HepG2 (cell line): ENCODE measurements at regions not wholly inside any gene's neighbourhood (a gene's known extent, or its start where the extent isn't known, plus 50 kb on each side); places are given as distances from the start of the nearest gene placed in this dataset.

Experiments
- ATAC-seq: fragments of 200-7000 bp; cut with Tn5 transposase; 3 replicates; pipeline ENCODE4 v1.9.1; 2020; ENCODE audit warnings: mild to moderate bottlenecking, moderate library complexity
- BruUV-seq: library from RNA; stranded (reverse); fragments of 400-500 nt; replicated peaks from 2 replicates; lab custom pipeline; 2021; lab: Mats Ljungman, UMichigan
- CTCF ChIA-PET: fragments of 300-600 bp; formaldehyde crosslinking; extraction: SDS; loops from one replicate; lab custom pipeline; 2021; ENCODE audit warnings: low total read pairs, inconsistent platforms, low intra/inter-chr PET ratio; lab: Yijun Ruan, JAX
- POLR2A ChIA-PET: fragments of 350-600 bp; sonication (Branson Sonifier 250); formaldehyde crosslinking; loops from one replicate; lab custom pipeline; 2020; ENCODE audit warnings: antibody characterized with exemption, inconsistent platforms; lab: Yijun Ruan, JAX
- DNase-seq: peaks from one replicate; pipeline ENCODE4 v3.0.0-alpha.2; 2015; ENCODE audit warnings: low spot score
- FAIRE-seq: peaks from 3 replicates; lab custom pipeline; 2011; peaks lifted over from hg19 to GRCh38; lab: Jason Lieb, UNC
- H2AFZ ChIP-seq: one replicate; pipeline ENCODE4 v1.6.1; 2011; ENCODE audit warnings: low read length, inconsistent platforms
- H3K27ac ChIP-seq: fragments of 300-600 bp; 3 replicates; pipeline ENCODE4 v1.8.0; 2011; ENCODE audit warnings: mixed run types, mild to moderate bottlenecking, mixed read lengths, low read length, inconsistent platforms; ENCODE audit not compliant: insufficient read depth; ENCODE audit errors: extremely low read length
- H3K27me3 ChIP-seq, 2 experiments: fragments of 200-600 bp in 1 of 2; 2 replicates in 1 of 2; 3 replicates in 1 of 2; pipeline versions ENCODE4 v1.6.0 to v1.8.0; 2011; ENCODE audit warnings: low read length in 2 of 2, mild to moderate bottlenecking in 2 of 2, moderate library complexity in 2 of 2, inconsistent platforms in 1 of 2; ENCODE audit not compliant: insufficient read depth in 2 of 2, control insufficient read depth in 1 of 2
- H3K36me3 ChIP-seq, 2 experiments: fragments of 200-600 bp in 1 of 2; replicated peaks in 1 of 2; 2 replicates in 1 of 2; 3 replicates in 1 of 2; pipeline versions ENCODE4 v1.5.1 to v1.8.0; 2011; ENCODE audit warnings: low read length in 2 of 2, inconsistent platforms in 1 of 2; ENCODE audit not compliant: insufficient read depth in 2 of 2, control insufficient read depth in 1 of 2
- H3K4me1 ChIP-seq: 2 replicates; pipeline ENCODE4 v1.5.1; 2012; ENCODE audit warnings: low read length, inconsistent platforms; ENCODE audit not compliant: insufficient read depth
- H3K4me2 ChIP-seq: 2 replicates; pipeline ENCODE4 v1.6.0; 2011; ENCODE audit warnings: low read depth, low read length, inconsistent platforms
- H3K4me3 ChIP-seq, 3 experiments: fragments of 200-600 bp in 1 of 3; sonication (generic), shearing (Covaris generic) in 1 of 3; replicated peaks in 1 of 3; 2 replicates each; pipeline ENCODE4 v1.5.1; 2011 to 2016; ENCODE audit warnings: low read length in 3 of 3, inconsistent platforms in 2 of 3, low read depth in 2 of 3, mild to moderate bottlenecking in 2 of 3, control low read depth in 1 of 3, mixed read lengths in 1 of 3; ENCODE audit not compliant: insufficient read depth in 1 of 3
- H3K79me2 ChIP-seq: one replicate; pipeline ENCODE4 v1.6.1; 2011; ENCODE audit warnings: low read length, inconsistent platforms; ENCODE audit not compliant: insufficient read depth
- H3K9ac ChIP-seq: 2 replicates; pipeline ENCODE4 v1.6.0; 2011; ENCODE audit warnings: mild to moderate bottlenecking, low read depth, low read length, inconsistent platforms; ENCODE audit not compliant: insufficient read depth
- H3K9me3 ChIP-seq: 2 replicates; pipeline ENCODE4 v1.5.1; 2012; ENCODE audit warnings: mild to moderate bottlenecking, low read length
- H4K20me1 ChIP-seq: 2 replicates; pipeline ENCODE4 v1.6.0; 2011; ENCODE audit warnings: inconsistent platforms, mild to moderate bottlenecking, low read length, moderate library complexity; ENCODE audit not compliant: insufficient read depth
- ELF4 ChIP-seq: sonication (generic); formaldehyde crosslinking; IDR thresholded peaks from 2 replicates; pipeline ENCODE4 v1.5.0; 2020; ENCODE audit warnings: missing genetic modification reagents, mild to moderate bottlenecking, moderate library complexity, borderline replicate concordance
- HDAC1 ChIP-seq: sonication (generic); formaldehyde crosslinking; IDR thresholded peaks from 2 replicates; pipeline ENCODE4 v1.5.1; 2020; ENCODE audit warnings: mild to moderate bottlenecking, missing genetic modification reagents
- HNRNPH1 ChIP-seq: fragments of 200-400 bp; formaldehyde crosslinking; optimal IDR thresholded peaks from 2 replicates; pipeline ENCODE3; 2017; ENCODE audit warnings: mild to moderate bottlenecking, low read depth, low read length
- TP53 ChIP-seq: sonication (generic); formaldehyde crosslinking; conservative IDR thresholded peaks from 2 replicates; pipeline ENCODE4 v1.4.0; 2020; ENCODE audit warnings: missing genetic modification reagents
- ZBTB37 ChIP-seq: sonication (generic); formaldehyde crosslinking; IDR thresholded peaks from 2 replicates; pipeline ENCODE4 v1.4.0; 2020; ENCODE audit warnings: mild to moderate bottlenecking, missing genetic modification reagents
- ZNF362 ChIP-seq: sonication (generic); formaldehyde crosslinking; IDR thresholded peaks from 2 replicates; pipeline ENCODE4 v1.4.0; 2020; ENCODE audit warnings: missing genetic modification reagents, mild to moderate bottlenecking, borderline replicate concordance
- ZNF589 ChIP-seq: sonication (generic); formaldehyde crosslinking; conservative IDR thresholded peaks from 2 replicates; pipeline ENCODE4 v1.8.0; 2022; ENCODE audit warnings: mild to moderate bottlenecking, moderate library complexity, missing genetic modification reagents
- ZNF687 ChIP-seq: sonication (generic); formaldehyde crosslinking; IDR thresholded peaks from 2 replicates; pipeline ENCODE4 v1.5.1; 2020; ENCODE audit warnings: mild to moderate bottlenecking, missing genetic modification reagents, moderate library complexity
- ZNF83 ChIP-seq: sonication (generic); formaldehyde crosslinking; IDR thresholded peaks from 2 replicates; pipeline ENCODE4 v1.4.0; 2020; ENCODE audit warnings: missing genetic modification reagents, mild to moderate bottlenecking, borderline replicate concordance
- ZSCAN22 ChIP-seq: sonication (generic); formaldehyde crosslinking; IDR thresholded peaks from 2 replicates; pipeline ENCODE4 v1.4.0; 2020; ENCODE audit warnings: mild to moderate bottlenecking, missing genetic modification reagents
- WGBS: methylation state at CpG from one replicate; pipeline ENCODE4 v1.1.6; 2017; ENCODE audit warnings: low lambda C conversion rate; 5-methylcytosine and 5-hydroxymethylcytosine counted together
- in situ Hi-C: cut with HindIII; loops from 2 replicates; pipeline ENCODE4 v1.10.0; 2017; ENCODE audit warnings: low pct_unique_long_range_greater_than_20kb; ENCODE audit not compliant: extremely low pct_ligation_motif_present
- intact Hi-C: fragments of 100-400 bp; cut with micrococcal nuclease; formaldehyde crosslinking; loops from one replicate; pipeline ENCODE4 v1.10.0; 2022; ENCODE audit not compliant: unreplicated experiment

- intact Hi-C loops, result no loop called here
- Histone ChIP-seq H3K36me3 (no peaks in the 10 kb centered on the region), H3K27ac (no peak overlapping the region), H3K4me1 (no peaks in the 10 kb centered on the region), H2AFZ (no peak overlapping the region), H3K27me3 (no peaks in the 10 kb centered on the region; a peak in 1 of 5 replicates), H3K9ac (no peak overlapping the region), H3K4me2 (no peak overlapping the region), H3K9me3 (no peaks in the 10 kb centered on the region), H3K79me2 (no peaks in the 10 kb centered on the region), H3K4me3 (no peak overlapping the region), H4K20me1 (no peaks in the 10 kb centered on the region)
- ChIA-PET CTCF (no interaction called here), POLR2A (no interaction called here)
- no TSS peak for BruUV-seq
- FAIRE-seq, result no peak
- DNase-seq, result no peak
- WGBS, result 28% methylated on average over 2 of the region's 2 CpGs
- in situ Hi-C loops, result no loop called here
- no peak for ATAC-seq
- TF ChIP-seq ZNF589 (CRISPR knock-in tag), result no peak
- TF ChIP-seq ZBTB37 (CRISPR knock-in tag), result no peak
- no peak for TF ChIP-seq ELF4 (CRISPR knock-in tag)
- TF ChIP-seq TP53, result no peak
- no peak for TF ChIP-seq HDAC1 (CRISPR knock-in tag)
- TF ChIP-seq ZNF83 (CRISPR knock-in tag), result no peak
- no peak for TF ChIP-seq ZSCAN22 (CRISPR knock-in tag)
- TF ChIP-seq ZNF362 (CRISPR knock-in tag), result no peak
- TF ChIP-seq ZNF687, result no peak
- TF ChIP-seq HNRNPH1, result no peak
These were observed 146.5 kb upstream of the DTNBP1 start for GRCh38 chr6:15809367-15809766.
